ENCODE measurements at regions not wholly inside any gene's neighbourhood (a gene's known extent, or its start where the extent isn't known, plus 50 kb on each side); places are given as distances from the start of the nearest gene placed in this dataset.
A peak's percentile ranks its signal among the peaks of the same experiment; 100 is the strongest.

DNA sequence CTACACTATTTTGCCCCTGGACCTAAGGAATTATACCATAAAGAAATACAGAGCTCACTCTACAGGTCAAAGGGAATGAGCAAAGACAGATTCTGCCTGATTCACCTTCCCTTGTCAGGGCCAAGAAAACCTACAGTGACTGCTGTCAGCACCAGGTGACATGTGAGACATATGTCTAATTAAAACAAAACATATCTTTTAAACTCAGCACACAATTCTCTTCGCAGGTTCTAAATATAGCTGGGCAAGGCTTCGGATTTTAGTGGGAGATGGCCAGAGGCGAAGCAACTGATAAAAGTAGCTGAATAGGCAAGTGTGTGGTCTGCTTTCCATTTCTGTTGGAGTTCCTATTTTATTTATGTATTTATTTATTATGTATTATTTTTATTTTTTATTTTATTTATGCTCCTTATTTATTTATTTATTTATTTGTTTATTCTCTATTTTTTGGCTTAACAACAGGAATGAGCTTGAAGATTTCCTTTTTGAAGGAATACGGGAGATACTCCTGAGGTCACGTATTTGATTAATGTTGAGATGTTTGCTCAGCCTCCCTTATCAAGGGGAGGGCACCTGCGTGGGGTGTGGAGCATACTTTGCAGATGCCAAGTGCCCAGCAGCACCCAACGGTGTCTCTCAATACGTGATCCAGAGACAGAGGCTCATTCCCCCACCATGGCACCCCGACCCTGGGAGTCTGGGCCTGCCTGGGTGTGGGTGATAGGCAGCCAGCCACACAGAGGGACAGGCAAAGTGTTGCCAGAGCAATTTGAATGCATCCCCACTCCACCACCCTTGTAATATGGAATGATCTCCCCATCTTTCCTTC, 141.8 kb downstream of the RNF152 start:
- TF ChIP-seq EP300 (IDR thresholded peaks at IDR 0.05), result no peak
- no peak for TF ChIP-seq POLR2A (IDR thresholded peaks at IDR 0.05)
- TF ChIP-seq CTCF (IDR thresholded peaks at IDR 0.05), result no peak
- no peak overlapping the region for H3K4me3 ChIP-seq
- 90 to 92% methylated on average over 9 of the region's 9 CpGs for WGBS, 2 donors
- H3K4me1 ChIP-seq, result peaks cover 0 to 6% (median 0%) of the 10 kb centered on the region in 4 donors
- H3K27ac ChIP-seq, result no peak overlapping the region
- H3K27me3 ChIP-seq, result no peaks in the 10 kb centered on the region
- no peaks in the 10 kb centered on the region for H3K9me3 ChIP-seq
- no peak for DNase-seq (ENCODE audit: low spot score in 2 of 2)
- no peaks in the 10 kb centered on the region for H3K36me3 ChIP-seq

GRCh38 chr18:61749546-61749945, 143.3 kb downstream of the RNF152 start:
- TF ChIP-seq POLR2A (IDR thresholded peaks at IDR 0.05), result no peak
- no peak for TF ChIP-seq CTCF (IDR thresholded peaks at IDR 0.05)
- TF ChIP-seq EP300 (IDR thresholded peaks at IDR 0.05), result no peak
- Histone ChIP-seq H3K4me1 (peaks cover 0 to 7% (median 0%) of the 10 kb centered on the region in 4 donors), H3K36me3 (no peaks in the 10 kb centered on the region), H3K27me3 (no peaks in the 10 kb centered on the region), H3K9me3 (no peaks in the 10 kb centered on the region), H3K4me3 (no peak overlapping the region), H3K27ac (no peak overlapping the region)
- 70 to 76% methylated on average over 4 of the region's 4 CpGs for WGBS, 2 donors
- DNase-seq (ENCODE audit: low spot score in 2 of 2), result no peak

- DNase-seq (ENCODE audit: low spot score in 2 of 2), result no peak
- no peak for TF ChIP-seq EP300 (IDR thresholded peaks at IDR 0.05)
- no peak for TF ChIP-seq POLR2A (IDR thresholded peaks at IDR 0.05)
- no peak for TF ChIP-seq CTCF (IDR thresholded peaks at IDR 0.05)
- Histone ChIP-seq H3K27me3 (no peaks in the 10 kb centered on the region), H3K9me3 (no peaks in the 10 kb centered on the region), H3K27ac (no peak overlapping the region), H3K36me3 (no peaks in the 10 kb centered on the region), H3K4me1 (peaks cover 0 to 12% (median 0%) of the 10 kb centered on the region in 4 donors), H3K4me3 (no peak overlapping the region)
- 61 to 62% methylated on average over 6 of the region's 6 CpGs for WGBS, 2 donors
These were observed 143.8 kb downstream of the RNF152 start for GRCh38 chr18:61749031-61749430.

DNA sequence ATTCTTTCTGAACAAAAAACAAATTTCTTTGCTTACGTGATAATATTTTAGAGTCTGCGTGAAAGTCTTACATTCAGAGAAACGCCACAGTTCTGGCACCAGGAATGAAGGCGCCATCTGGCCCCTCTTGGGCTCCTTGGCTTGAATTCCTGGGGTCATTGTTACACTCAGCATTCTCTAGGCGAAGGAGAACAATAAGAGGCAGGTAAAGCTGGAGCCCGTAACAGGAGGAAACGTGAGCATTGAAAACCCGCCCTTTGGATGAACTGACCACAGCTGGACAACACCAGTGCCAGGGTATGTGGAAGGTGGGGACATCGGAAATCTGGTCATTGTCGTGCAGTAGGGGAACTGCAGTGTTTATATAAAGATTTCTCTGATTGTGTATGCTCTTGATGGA, 144.8 kb downstream of the RNF152 start:
- 81 to 82% methylated on average over 10 of the region's 10 CpGs for WGBS, 2 donors
- TF ChIP-seq CTCF (IDR thresholded peaks at IDR 0.05), result no peak
- peak in 1 of 2 donors; percentile 3 for TF ChIP-seq EP300 (IDR thresholded peaks at IDR 0.05)
- no peak for TF ChIP-seq POLR2A (IDR thresholded peaks at IDR 0.05)
- Histone ChIP-seq H3K4me1 (peaks cover 0 to 20% (median 2%) of the 10 kb centered on the region in 4 donors), H3K27me3 (no peaks in the 10 kb centered on the region), H3K36me3 (no peaks in the 10 kb centered on the region), H3K9me3 (no peaks in the 10 kb centered on the region), H3K4me3 (no peak overlapping the region), H3K27ac (no peak overlapping the region)
- no peak for DNase-seq (ENCODE audit: low spot score in 2 of 2)

DNA sequence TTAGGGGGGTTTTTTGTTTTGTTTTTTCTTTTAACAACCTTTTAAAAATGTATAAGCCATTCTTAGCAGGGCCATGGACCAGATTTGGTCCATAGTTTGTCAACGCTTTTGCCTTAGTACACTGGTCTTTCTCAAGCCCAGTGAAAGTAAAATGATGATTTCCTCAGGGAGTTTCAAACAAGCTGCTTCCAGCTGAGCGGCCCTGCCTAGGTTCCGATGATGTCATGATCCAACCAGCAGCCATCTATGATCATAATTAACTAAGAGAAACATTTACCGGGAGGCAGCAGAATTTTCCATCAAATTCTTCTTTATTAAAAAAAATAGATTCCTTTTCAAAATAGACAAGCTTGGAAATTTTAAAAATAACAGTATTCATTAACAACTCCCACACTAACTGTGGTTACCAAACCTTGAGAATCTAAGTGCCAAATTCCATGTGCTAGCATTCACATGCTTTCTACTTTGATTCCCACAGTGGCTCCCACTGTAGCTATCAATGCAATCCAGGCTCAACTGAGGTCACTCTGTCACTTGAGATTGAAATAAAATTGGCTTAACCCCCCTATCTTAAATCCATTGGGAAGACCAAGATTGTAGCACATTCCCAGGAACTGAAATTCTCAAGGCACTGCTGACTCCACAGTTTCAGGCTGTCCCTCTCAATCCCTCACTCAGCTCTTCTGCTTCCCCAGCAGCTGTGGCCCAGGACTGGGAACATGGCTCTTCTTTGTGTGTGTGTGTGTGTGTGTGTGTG, 148.9 kb downstream of the RNF152 start:
- H3K4me1 ChIP-seq, result peaks cover 0 to 29% (median 2%) of the 10 kb centered on the region in 4 donors
- peak in 1 of 2 donors; percentile 31 for DNase-seq (ENCODE audit: low spot score in 2 of 2)
- H3K4me3 ChIP-seq, result no peak overlapping the region
- peaks cover 0 to 3% (median 0%) of the 10 kb centered on the region in 4 donors for H3K9me3 ChIP-seq
- no peaks in the 10 kb centered on the region for H3K36me3 ChIP-seq
- no peaks in the 10 kb centered on the region for H3K27me3 ChIP-seq
- 46 to 49% methylated on average over 4 of the region's 4 CpGs for WGBS, 2 donors
- peak overlapping the region; percentile 25 to 79 (median 59) for H3K27ac ChIP-seq
- TF ChIP-seq EP300 (IDR thresholded peaks at IDR 0.05) (peak; percentile 20 to 58), POLR2A (IDR thresholded peaks at IDR 0.05) (no peak)

Measured in tibial nerve (tissue), 4 donors.